ENCODE measurements at regions not wholly inside any gene's neighbourhood (a gene's known extent, or its start where the extent isn't known, plus 50 kb on each side); places are given as distances from the start of the nearest gene placed in this dataset.
"Not testable (repeated sequence)": the region's sequence is repeated elsewhere in the genome, so short reads cannot be mapped to it uniquely, and the experiment has no call there.

GRCh38 chr13:90896002-90896401 lies 451.5 kb upstream of the MIR17HG start:
- peak; percentile 24 for DNase-seq

- no peak for DNase-seq
Observed at GRCh38 chr13:90898811-90899210, 448.7 kb upstream of the MIR17HG start.

GRCh38 chr13:90899416-90899815 lies 448.1 kb upstream of the MIR17HG start:
- DNase-seq, result no peak

DNA sequence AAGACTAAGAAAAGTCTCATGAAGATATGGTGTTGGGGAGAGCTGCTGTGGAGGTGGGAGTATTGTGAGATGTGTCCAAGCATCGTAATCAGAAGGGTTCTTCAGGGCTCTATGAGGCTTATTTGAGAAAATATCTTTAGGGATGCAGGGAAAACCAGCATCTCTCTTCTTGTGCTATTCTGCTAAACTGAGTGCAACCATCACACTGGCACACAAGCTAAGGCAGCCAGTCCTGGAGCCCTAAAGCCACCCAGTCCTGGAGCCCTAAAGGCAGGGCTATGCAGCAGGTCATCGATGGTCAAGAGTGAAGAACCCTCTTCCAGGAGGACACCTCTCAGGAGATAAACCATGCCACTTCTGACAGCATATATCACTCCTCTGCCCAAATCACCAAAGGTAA lies 445.2 kb upstream of the MIR17HG start:
- DNase-seq, result no peak

GRCh38 chr13:90906554-90906953 lies 440.9 kb upstream of the MIR17HG start:
- DNase-seq, result no peak

- DNase-seq, result no peak
Observed at GRCh38 chr13:90908792-90909191, 438.7 kb upstream of the MIR17HG start.

DNA sequence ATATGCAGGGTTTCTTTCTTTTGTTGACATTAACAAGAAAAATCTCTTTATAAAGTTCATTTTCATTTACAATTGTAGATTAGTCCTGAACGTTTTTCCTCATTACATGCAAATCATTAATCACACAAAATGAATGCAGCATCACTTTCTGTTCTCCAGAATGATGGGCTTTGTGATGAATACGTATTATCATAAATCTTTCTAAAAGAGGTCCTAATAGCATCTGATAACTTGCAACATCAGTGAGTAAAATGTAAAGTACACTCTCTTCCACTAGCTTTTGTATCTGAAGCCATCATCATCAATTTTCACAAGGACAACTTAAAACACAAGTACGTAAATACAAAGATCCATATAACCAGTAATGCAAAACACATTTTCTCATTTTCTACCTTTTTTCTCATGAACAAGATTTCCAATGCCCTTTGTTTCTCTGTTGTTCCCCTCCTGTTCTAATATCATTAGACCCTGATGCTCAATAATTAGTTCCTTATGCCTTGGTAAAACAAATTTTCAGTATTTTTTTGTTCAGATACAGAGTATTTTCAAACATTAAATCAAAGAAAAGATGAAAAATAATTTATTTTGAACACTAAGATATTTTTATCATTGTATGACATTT lies 437.4 kb upstream of the MIR17HG start:
- no peak for DNase-seq

GRCh38 chr13:90912247-90912646 lies 435.2 kb upstream of the MIR17HG start:
- DNase-seq, result no peak

DNA sequence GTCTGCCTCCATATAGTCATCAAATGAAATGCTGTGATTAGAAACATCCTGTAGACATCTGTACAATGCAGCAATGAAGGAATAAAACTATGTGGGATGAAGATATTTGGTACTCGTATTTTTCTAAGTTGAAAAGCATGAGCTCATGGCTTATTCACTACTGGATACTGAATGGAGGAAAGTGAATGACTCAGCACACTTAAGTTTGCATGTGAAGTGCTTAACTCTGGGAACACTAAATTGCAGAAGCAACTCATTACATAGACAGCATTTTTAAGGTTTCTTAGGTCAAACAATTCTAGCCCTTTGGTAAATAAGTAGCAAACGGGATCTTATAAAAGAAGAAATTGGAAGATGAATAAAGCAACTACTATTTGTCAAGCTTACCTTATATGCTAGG lies 429.0 kb upstream of the MIR17HG start:
- DNase-seq, result no peak

DNA sequence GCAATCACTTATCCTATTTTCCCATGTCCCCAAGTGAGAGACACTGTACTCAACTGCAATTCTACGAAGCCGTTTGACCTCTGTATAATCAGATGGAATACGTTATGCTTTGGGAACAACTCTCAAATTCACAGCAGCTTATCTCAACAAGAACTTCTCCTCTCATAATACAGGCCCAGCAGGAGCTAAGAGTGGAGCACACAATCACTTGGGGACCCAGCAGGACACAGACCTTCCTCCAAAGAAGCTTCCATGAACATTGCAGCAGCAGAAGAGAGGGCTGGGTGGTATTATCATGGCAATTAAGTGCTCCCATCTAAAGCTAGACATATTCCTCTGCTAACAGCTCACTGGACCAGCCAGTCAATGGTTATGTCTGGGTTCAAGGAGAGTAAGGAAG lies 428.3 kb upstream of the MIR17HG start:
- no peak for DNase-seq

DNA sequence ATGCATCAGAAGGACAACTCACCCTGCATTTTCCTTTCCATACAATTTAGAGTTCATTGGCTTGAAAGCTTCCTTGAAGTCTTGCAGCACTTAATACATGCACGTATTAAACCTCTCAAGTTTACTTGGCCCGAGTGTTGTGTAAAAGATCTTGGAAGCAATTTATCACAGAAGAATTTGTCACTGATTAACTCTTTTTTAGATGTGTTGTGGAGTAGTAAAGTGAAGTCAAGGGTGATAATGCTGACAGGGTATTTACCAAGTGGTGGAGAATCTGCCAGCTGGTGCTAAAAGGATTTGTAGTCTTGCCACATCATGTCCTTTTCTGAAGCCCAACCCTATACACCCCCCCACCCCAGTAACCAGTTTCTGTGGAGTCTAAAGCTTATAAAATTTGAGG lies 421.0 kb upstream of the MIR17HG start:
- DNase-seq, result no peak

DNA sequence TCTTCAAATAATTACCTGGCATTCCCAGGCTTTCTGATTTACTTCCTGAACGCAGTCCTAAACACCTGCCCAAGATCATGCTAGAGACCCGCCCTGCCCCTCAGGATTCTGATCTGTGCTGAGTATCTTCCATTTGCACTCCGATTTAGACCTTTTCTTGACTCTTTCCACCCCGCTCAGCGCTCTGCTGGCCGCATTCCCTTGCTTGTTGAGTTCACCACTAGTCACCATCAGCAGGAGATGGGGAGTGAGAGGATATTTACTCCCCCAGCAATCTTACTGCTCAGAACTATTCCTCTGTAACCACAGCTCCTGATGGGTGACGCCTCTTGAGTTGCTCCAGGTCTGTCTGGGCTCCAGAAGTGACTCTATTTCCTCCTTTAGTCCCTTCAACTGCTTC lies 419.4 kb upstream of the MIR17HG start:
- no peak for DNase-seq

DNA sequence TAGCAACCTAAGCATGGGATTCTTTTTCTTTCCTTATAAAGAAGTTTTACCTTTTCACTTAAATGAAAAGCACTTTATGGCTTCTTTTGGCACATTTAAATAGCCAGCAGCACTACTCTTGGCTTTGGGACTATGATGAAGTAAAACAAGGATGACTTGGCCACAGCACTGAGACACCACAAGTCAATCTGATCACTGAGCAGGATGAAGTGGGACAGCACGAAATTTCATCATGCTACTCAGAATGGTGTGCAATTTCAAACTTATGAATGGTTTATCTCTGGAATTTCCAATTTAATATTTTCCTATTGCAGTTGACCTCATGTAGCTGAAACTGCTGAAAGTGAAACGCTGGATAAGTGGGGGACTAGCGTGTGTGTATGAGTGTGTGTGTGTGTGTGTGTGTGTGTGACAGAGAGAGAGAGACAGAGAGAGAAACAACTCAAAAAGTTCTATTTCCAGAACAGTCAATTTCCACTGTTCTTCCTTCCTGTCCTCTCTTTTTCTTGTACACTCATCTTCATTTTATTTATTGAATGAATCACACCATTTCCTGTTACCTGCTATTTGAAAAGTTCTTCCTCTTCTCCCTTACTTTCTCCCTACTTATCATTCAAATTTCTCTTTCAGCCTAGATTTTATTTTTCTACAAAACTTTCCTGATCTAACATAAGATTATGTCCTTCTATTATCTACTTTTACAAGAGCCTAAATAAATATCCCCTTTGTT lies 414.2 kb upstream of the MIR17HG start:
- no peak for DNase-seq

DNA sequence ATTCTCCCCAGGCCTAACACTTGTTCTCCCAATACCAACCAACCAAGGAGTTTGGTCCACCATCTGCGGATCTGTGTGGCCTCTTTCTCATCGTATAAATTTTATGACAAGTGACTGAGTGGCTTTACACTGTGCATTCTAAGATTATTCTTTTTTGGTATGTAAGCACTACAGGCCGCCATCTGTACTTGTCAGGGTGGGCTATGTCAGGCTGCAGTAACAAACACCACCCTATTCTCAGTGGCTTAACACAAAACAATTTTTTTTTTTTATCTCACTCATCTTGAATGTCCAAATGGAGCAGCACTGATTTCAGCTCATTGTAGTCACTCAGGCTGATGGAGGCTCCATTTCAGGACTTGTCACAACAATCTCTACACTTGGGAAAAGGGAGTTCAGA lies 412.7 kb upstream of the MIR17HG start:
- no peak for DNase-seq

- no peak for DNase-seq
Observed at GRCh38 chr13:90938848-90939247, 408.6 kb upstream of the MIR17HG start.

- DNase-seq, result no peak
Observed at GRCh38 chr13:90943946-90944345, 403.5 kb upstream of the MIR17HG start.

- not testable (repeated sequence) for DNase-seq
Observed at GRCh38 chr13:90945146-90945545, 402.3 kb upstream of the MIR17HG start.

DNA sequence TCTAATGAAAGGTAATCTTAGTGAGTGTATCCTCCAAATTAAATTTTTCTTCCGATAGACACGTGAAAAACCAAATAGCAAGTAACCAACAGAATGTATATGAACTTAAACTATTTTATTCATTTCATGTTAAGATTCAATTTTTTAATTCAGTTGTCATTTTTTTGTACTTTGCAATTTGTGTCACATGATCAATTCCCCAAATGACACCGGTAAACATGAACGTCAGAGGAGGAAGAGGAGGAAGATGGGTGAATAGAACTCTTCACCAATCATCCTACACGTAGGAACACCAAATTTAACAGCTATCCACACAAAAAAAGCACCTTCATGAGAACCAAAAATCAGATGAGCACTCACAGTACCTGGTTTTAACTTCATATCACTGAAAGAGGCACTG lies 401.4 kb upstream of the MIR17HG start:
- not testable (repeated sequence) for DNase-seq

DNA sequence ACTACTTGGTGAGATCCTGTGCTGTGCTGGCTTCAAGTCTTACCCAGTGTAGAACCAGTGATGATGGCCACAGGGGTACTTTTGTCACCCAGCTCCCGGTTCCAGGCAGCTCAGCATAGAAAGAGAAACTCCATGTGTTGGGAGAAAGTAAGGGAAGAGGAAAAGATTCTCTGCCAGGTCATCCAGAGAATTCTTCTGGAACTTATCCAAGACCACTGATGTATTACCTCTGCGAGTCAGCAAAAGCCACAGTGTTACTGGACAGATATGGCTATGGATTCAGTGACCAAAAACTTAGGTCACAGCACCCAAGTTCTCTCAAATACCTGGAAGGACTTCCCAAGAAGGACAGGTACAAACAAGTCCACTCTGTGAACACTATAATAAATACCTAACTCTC lies 399.5 kb upstream of the MIR17HG start:
- no peak for DNase-seq

GRCh38 chr13:90950160-90950559 lies 397.3 kb upstream of the MIR17HG start:
- no peak for DNase-seq

GRCh38 chr13:90951663-90952062 lies 395.8 kb upstream of the MIR17HG start:
- no peak for DNase-seq

- no peak for DNase-seq
Observed at GRCh38 chr13:90952326-90952725, 395.2 kb upstream of the MIR17HG start.

DNA sequence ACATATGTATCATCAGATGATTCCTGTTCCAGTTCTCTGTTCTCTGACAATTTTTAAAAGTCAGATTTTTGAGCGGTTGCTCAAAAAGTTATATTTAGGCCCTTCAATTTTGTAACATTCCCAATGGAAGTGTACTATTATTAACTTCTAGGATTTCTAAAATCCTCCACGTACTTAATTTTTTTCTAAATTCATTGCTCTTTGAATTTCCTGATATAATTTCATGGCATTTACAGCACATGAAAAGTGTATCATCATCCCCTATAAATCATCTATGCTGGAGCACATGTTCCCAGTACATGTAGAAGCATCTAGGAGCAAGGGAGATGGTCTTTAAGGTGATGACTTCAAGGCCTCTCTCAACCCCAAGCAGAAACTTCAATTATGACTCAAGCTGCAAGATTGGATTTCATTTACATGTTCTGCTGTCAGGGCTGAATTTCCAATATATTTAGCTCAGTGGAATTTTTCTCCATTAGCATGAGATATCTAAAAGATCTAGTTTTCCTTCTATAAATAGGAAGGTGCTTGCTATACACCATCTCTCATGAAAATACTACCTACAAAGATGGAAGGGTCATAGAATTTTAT lies 392.8 kb upstream of the MIR17HG start:
- no peak for DNase-seq

GRCh38 chr13:90956031-90956430 lies 391.5 kb upstream of the MIR17HG start:
- no peak for DNase-seq

All from tongue (tissue), 1 donor.